Left ventricle myocardium inferior (tissue), 1 donor: ENCODE measurements at regions not wholly inside any gene's neighbourhood (a gene's known extent, or its start where the extent isn't known, plus 50 kb on each side); places are given as distances from the start of the nearest gene placed in this dataset.

Experiments used
- DNase-seq: peaks from one replicate; pipeline ENCODE4 v3.0.0-alpha.2; 2020
- H3K27ac ChIP-seq: fragments of 200-600 bp; replicated peaks from 2 replicates; pipeline ENCODE4 v1.8.0; 2021
- H3K27me3 ChIP-seq: fragments of 200-600 bp; 2 replicates; pipeline ENCODE4 v1.8.0; 2021; ENCODE audit warnings: low read depth
- H3K36me3 ChIP-seq: fragments of 200-600 bp; 2 replicates; pipeline ENCODE4 v1.8.0; 2021
- H3K4me1 ChIP-seq: fragments of 200-600 bp; 2 replicates; pipeline ENCODE4 v1.8.0; 2021
- H3K4me3 ChIP-seq: fragments of 200-600 bp; 2 replicates; pipeline ENCODE4 v1.8.0; 2021; ENCODE audit warnings: mild to moderate bottlenecking, moderate library complexity
- H3K9me3 ChIP-seq: fragments of 200-600 bp; replicated peaks from 2 replicates; pipeline ENCODE4 v1.8.0; 2021
- CTCF ChIP-seq: fragments of 200-600 bp; IDR thresholded peaks from 2 replicates; pipeline ENCODE4 v1.8.0; 2021; ENCODE audit warnings: antibody characterized with exemption, mild to moderate bottlenecking, borderline replicate concordance
- intact Hi-C: fragments of 100-400 bp; cut with micrococcal nuclease; formaldehyde crosslinking; loops from one replicate; pipeline ENCODE4 v1.11.0; 2022
- donor health status: DM: no; HTN: yes; CAD: no; lungs with severe emphysema.

GRCh38 chr13:48591889-48592687 lies 59.2 kb upstream of the RCBTB2 start:
- H3K9me3 ChIP-seq, result peaks cover 9% of the 10 kb centered on the region
- H3K4me1 ChIP-seq, result peaks cover 16% of the 10 kb centered on the region
- H3K27ac ChIP-seq, result no peak overlapping the region
- H3K27me3 ChIP-seq, result no peaks in the 10 kb centered on the region
- intact Hi-C loops, result no loop called here
- no peak for DNase-seq
- no peaks in the 10 kb centered on the region for H3K36me3 ChIP-seq
- no peak overlapping the region for H3K4me3 ChIP-seq
- TF ChIP-seq CTCF, result no peak

- H3K27me3 ChIP-seq, result no peaks in the 10 kb centered on the region
- DNase-seq, result no peak
- intact Hi-C loops, result no loop called here
These were observed 59.8 kb upstream of the RCBTB2 start for GRCh38 chr13:48592688-48593049.

DNA sequence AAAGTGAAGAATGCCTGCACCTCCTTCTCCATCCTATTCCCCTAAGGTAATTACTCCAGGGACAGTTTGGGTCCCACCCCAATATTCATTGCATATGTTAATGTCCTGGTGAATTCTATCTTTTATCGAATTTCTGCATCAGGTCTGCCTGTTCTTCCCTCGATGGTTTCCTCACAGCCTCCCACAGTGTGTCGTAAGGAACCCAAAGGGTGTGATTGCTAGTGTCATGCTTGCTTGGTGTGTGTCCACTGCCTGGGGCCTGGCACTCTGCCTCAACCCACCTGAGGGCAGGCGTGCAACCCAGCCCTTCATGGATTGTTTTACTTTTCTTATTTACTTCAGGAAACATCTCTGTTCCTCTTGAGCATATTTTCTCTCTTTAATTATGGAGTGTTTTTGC lies 60.2 kb upstream of the CYSLTR2 start:
- Histone ChIP-seq H3K4me1 (peaks cover 12% of the 10 kb centered on the region), H3K36me3 (no peaks in the 10 kb centered on the region), H3K27ac (no peak overlapping the region), H3K4me3 (no peak overlapping the region), H3K9me3 (peaks cover 18% of the 10 kb centered on the region), H3K27me3 (no peaks in the 10 kb centered on the region)
- intact Hi-C loops, result no loop called here
- no peak for DNase-seq
- no peak for TF ChIP-seq CTCF

More at GRCh38 chr13:48592688-48593049, 59.8 kb upstream of the RCBTB2 start:
- no peak overlapping the region for H3K27ac ChIP-seq
- peaks cover 14% of the 10 kb centered on the region for H3K9me3 ChIP-seq
- no peak for TF ChIP-seq CTCF
- H3K36me3 ChIP-seq, result no peaks in the 10 kb centered on the region
- H3K4me3 ChIP-seq, result no peak overlapping the region
- peaks cover 12% of the 10 kb centered on the region for H3K4me1 ChIP-seq

DNA sequence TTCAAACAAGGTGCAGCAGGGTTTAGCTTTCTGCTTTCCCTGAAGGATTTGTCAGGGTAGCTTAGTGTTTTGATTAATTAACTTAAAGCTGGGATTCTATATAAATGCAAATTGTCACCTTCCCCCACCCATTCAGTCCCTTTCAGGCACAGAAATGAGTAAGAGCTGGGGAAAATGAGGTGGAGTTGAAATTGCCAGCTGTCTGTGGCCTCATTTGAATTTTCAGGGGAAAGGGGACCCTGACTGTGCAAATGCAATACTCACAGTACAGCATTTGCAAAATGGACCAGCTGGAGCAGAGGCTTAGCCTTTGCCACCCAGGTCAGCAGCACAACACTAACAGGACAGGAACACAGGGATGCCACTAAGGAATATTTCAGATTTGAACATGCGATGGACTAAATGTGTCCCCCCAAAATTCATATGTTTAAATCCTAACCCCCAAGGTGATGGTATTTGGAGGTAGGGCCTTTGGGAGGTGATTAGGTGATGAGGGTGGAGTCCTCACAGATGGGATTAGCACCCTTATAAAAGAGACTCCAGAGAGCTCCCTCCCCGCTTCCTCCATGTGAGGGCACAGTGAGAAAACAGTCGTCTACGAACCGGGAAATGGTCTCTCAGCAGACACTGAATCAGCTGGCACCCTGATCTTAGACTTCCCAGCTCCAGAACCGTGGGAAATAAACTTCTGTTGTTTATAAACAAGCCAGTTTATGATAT lies 59.5 kb upstream of the CYSLTR2 start:
- DNase-seq, result no peak

More for the DNA sequence above, 59.5 kb upstream of the CYSLTR2 start:
- no peak overlapping the region for H3K27ac ChIP-seq
- peaks cover 14% of the 10 kb centered on the region for H3K9me3 ChIP-seq
- H3K27me3 ChIP-seq, result no peaks in the 10 kb centered on the region
- intact Hi-C loops, result no loop called here
- no peaks in the 10 kb centered on the region for H3K36me3 ChIP-seq
- H3K4me3 ChIP-seq, result no peak overlapping the region
- peaks cover 12% of the 10 kb centered on the region for H3K4me1 ChIP-seq
- no peak for TF ChIP-seq CTCF
